DND-41 (cell line): ENCODE measurements at regions not wholly inside any gene's neighbourhood (a gene's known extent, or its start where the extent isn't known, plus 50 kb on each side); places are given as distances from the start of the nearest gene placed in this dataset.
A peak's percentile ranks its signal among the peaks of the same experiment; 100 is the strongest.

Source experiments
- ATAC-seq: fragments of 200-7000 bp; cut with Tn5 transposase; 3 replicates; pipeline ENCODE4 v1.9.1; 2021; ENCODE audit warnings: low read depth; ENCODE audit not compliant: insufficient read depth
- DNase-seq: peaks from one replicate; pipeline ENCODE4 v3.0.0-alpha.2; 2020
- H2AFZ ChIP-seq: 2 replicates; pipeline ENCODE4 v1.6.0; 2012; ENCODE audit warnings: low read depth, low read length
- H3K27ac ChIP-seq: 2 replicates; pipeline ENCODE4 v1.5.1; 2012; ENCODE audit warnings: low read length, inconsistent platforms
- H3K27me3 ChIP-seq: fragments of 200-600 bp; sonication (generic); 2 replicates; pipeline ENCODE4 v1.6.0; 2012; ENCODE audit warnings: low read length, mild to moderate bottlenecking, inconsistent platforms; ENCODE audit not compliant: insufficient read depth, poor library complexity
- H3K36me3 ChIP-seq: 2 replicates; pipeline ENCODE4 v1.5.1; 2012; ENCODE audit warnings: low read length, inconsistent platforms; ENCODE audit not compliant: insufficient read depth
- H3K4me1 ChIP-seq: 2 replicates; pipeline ENCODE4 v1.5.1; 2012; ENCODE audit warnings: mild to moderate bottlenecking, low read length; ENCODE audit not compliant: insufficient read depth
- H3K4me2 ChIP-seq: 2 replicates; pipeline ENCODE4 v1.6.0; 2012; ENCODE audit warnings: mild to moderate bottlenecking, moderate library complexity, low read length, inconsistent platforms; ENCODE audit not compliant: insufficient read depth
- H3K4me3 ChIP-seq, 2 experiments: fragments of 200-600 bp in 1 of 2; shearing (Covaris generic) in 1 of 2; 2 replicates each; pipeline ENCODE4 v1.5.1; 2012 to 2016; ENCODE audit warnings: inconsistent platforms in 2 of 2, low read length in 2 of 2, mild to moderate bottlenecking in 2 of 2, low read depth in 1 of 2, moderate library complexity in 1 of 2
- H3K79me2 ChIP-seq: 2 replicates; pipeline ENCODE4 v1.6.0; 2012; ENCODE audit warnings: low read length, inconsistent platforms; ENCODE audit not compliant: insufficient read depth
- H3K9ac ChIP-seq: 2 replicates; pipeline ENCODE4 v1.6.0; 2012; ENCODE audit warnings: low read depth, mild to moderate bottlenecking, inconsistent platforms, low read length, moderate library complexity
- H3K9me3 ChIP-seq: 2 replicates; pipeline ENCODE4 v1.5.1; 2012; ENCODE audit warnings: low read length, moderate library complexity, mild to moderate bottlenecking, inconsistent platforms; ENCODE audit not compliant: insufficient read depth, severe bottlenecking
- H4K20me1 ChIP-seq: 2 replicates; pipeline ENCODE4 v1.6.0; 2012; ENCODE audit warnings: low read length; ENCODE audit not compliant: insufficient read depth
- EZH2 ChIP-seq: IDR thresholded peaks from 3 replicates; pipeline ENCODE4 v1.6.1; 2012; ENCODE audit warnings: borderline replicate concordance, low read depth, mild to moderate bottlenecking, moderate library complexity, low read length, inconsistent platforms; ENCODE audit not compliant: severe bottlenecking
- TF ChIP-seq, protein P1 (sequence below): IDR thresholded peaks from 2 replicates; pipeline ENCODE4 v1.5.1; 2012; ENCODE audit warnings: borderline replicate concordance, low read length, moderate library complexity, mild to moderate bottlenecking; ENCODE audit not compliant: poor library complexity, severe bottlenecking; ENCODE audit errors: extremely low read depth

GRCh38 chr6:100257793-100258395 lies 206.8 kb downstream of the SIM1 start:
- ATAC-seq (peak; percentile 88), DNase-seq (no peak)
- H3K9me3 ChIP-seq: no peaks in the 10 kb centered on the region
- peaks cover 36% of the 10 kb centered on the region for H3K4me1 ChIP-seq
- H3K9ac ChIP-seq: peak overlapping the region; percentile 50
- peak overlapping the region; percentile 79 for H3K27ac ChIP-seq
- H3K79me2 ChIP-seq: no peaks in the 10 kb centered on the region
- peak overlapping the region; percentile 70 for H3K4me2 ChIP-seq
- H4K20me1 ChIP-seq: no peaks in the 10 kb centered on the region
- H3K36me3 ChIP-seq: no peaks in the 10 kb centered on the region
- no peaks in the 10 kb centered on the region for H3K27me3 ChIP-seq
- no peak for TF ChIP-seq EZH2
- TF ChIP-seq, protein P1, sequence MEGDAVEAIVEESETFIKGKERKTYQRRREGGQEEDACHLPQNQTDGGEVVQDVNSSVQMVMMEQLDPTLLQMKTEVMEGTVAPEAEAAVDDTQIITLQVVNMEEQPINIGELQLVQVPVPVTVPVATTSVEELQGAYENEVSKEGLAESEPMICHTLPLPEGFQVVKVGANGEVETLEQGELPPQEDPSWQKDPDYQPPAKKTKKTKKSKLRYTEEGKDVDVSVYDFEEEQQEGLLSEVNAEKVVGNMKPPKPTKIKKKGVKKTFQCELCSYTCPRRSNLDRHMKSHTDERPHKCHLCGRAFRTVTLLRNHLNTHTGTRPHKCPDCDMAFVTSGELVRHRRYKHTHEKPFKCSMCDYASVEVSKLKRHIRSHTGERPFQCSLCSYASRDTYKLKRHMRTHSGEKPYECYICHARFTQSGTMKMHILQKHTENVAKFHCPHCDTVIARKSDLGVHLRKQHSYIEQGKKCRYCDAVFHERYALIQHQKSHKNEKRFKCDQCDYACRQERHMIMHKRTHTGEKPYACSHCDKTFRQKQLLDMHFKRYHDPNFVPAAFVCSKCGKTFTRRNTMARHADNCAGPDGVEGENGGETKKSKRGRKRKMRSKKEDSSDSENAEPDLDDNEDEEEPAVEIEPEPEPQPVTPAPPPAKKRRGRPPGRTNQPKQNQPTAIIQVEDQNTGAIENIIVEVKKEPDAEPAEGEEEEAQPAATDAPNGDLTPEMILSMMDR: peak; percentile 73
- peak overlapping the region; percentile 13 to 51; a peak in 3 of 4 replicates for H3K4me3 ChIP-seq
- H2AFZ ChIP-seq: peak overlapping the region; percentile 70

GRCh38 chr6:100255701-100256100 lies 209.0 kb downstream of the SIM1 start:
- Histone ChIP-seq H3K27ac (peak overlapping the region; percentile 60), H3K27me3 (no peaks in the 10 kb centered on the region), H3K9ac (no peak overlapping the region), H2AFZ (peak overlapping the region; percentile 50), H3K79me2 (no peaks in the 10 kb centered on the region), H4K20me1 (no peaks in the 10 kb centered on the region), H3K4me3 (no peak overlapping the region), H3K36me3 (no peaks in the 10 kb centered on the region), H3K9me3 (no peaks in the 10 kb centered on the region), H3K4me1 (peaks cover 36% of the 10 kb centered on the region), H3K4me2 (no peak overlapping the region)
- no peak for TF ChIP-seq EZH2
- TF ChIP-seq, protein P1: no peak
- DNase-seq (no peak), ATAC-seq (no peak)

- H3K79me2 ChIP-seq: no peaks in the 10 kb centered on the region
- TF ChIP-seq, protein P1: no peak
- no peak for TF ChIP-seq EZH2
- no peaks in the 10 kb centered on the region for H3K9me3 ChIP-seq
- no peak overlapping the region for H3K9ac ChIP-seq
- H3K4me3 ChIP-seq: no peak overlapping the region
- H4K20me1 ChIP-seq: no peaks in the 10 kb centered on the region
- DNase-seq: no peak
- no peaks in the 10 kb centered on the region for H3K4me1 ChIP-seq
- no peak overlapping the region for H2AFZ ChIP-seq
- no peak for ATAC-seq
- H3K36me3 ChIP-seq: no peaks in the 10 kb centered on the region
- H3K27ac ChIP-seq: no peak overlapping the region
- H3K27me3 ChIP-seq: no peaks in the 10 kb centered on the region
- no peak overlapping the region for H3K4me2 ChIP-seq
Observed at GRCh38 chr6:100247123-100247522, 217.6 kb downstream of the SIM1 start.

DNA sequence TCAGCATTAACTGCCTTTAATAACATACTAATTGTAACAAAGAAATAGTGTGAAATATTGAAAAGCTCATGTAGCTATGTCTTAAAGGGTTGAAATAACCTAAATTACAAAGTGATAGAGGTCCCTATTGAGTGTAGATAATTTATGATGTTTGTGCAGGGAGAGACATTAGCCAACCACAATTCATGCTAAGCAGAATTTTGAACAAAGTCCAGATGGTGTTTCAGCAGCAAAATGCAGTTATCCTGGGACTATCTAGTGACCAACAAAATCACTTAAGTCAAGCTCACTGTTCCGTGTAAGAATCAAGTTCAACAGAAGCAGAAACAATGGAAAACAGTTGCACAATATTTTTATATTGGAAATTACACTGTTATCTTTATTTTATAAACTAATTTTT lies 218.5 kb downstream of the SIM1 start:
- Histone ChIP-seq H3K27me3 (no peaks in the 10 kb centered on the region), H3K4me3 (no peak overlapping the region)
- no peak for DNase-seq

More for the DNA sequence above, 218.5 kb downstream of the SIM1 start:
- H4K20me1 ChIP-seq: no peaks in the 10 kb centered on the region
- H3K36me3 ChIP-seq: no peaks in the 10 kb centered on the region
- TF ChIP-seq EZH2: no peak
- TF ChIP-seq, protein P1: no peak
- H3K9me3 ChIP-seq: no peaks in the 10 kb centered on the region
- no peak overlapping the region for H3K4me2 ChIP-seq
- H3K27ac ChIP-seq: no peak overlapping the region
- no peaks in the 10 kb centered on the region for H3K79me2 ChIP-seq
- H2AFZ ChIP-seq: no peak overlapping the region
- H3K9ac ChIP-seq: no peak overlapping the region
- H3K4me1 ChIP-seq: no peaks in the 10 kb centered on the region
- no peak for ATAC-seq
